Mucosa of descending colon (tissue), 3 donors: ENCODE measurements at regions not wholly inside any gene's neighbourhood (a gene's known extent, or its start where the extent isn't known, plus 50 kb on each side); places are given as distances from the start of the nearest gene placed in this dataset.
"Not testable (repeated sequence)": the region's sequence is repeated elsewhere in the genome, so short reads cannot be mapped to it uniquely, and the experiment has no call there.

Experiments
- ATAC-seq: fragments of 200-7000 bp; cut with Tn5 transposase; one replicate; pipeline ENCODE4 v1.9.1; 2020; ENCODE audit warnings: mild to moderate bottlenecking, moderate library complexity
- DNase-seq, 3 donors: peaks; one replicate each; pipeline ENCODE4 v3.0.0-alpha.2; 2020
- H3K36me3 ChIP-seq: fragments of 200-600 bp; one replicate; pipeline ENCODE4 v1.8.0; 2021; ENCODE audit warnings: low read depth, mild to moderate bottlenecking
- H3K4me1 ChIP-seq: fragments of 200-600 bp; one replicate; pipeline ENCODE4 v1.8.0; 2021; ENCODE audit warnings: low read depth, mild to moderate bottlenecking
- H3K4me3 ChIP-seq: fragments of 200-600 bp; one replicate; pipeline ENCODE4 v1.8.0; 2021; ENCODE audit warnings: mild to moderate bottlenecking
- H3K9me3 ChIP-seq: fragments of 200-600 bp; one replicate; pipeline ENCODE4 v1.8.0; 2021; ENCODE audit warnings: mild to moderate bottlenecking
- intact Hi-C, 2 donors: fragments of 100-400 bp; cut with DNase I in 1 of 2; cut with micrococcal nuclease in 1 of 2; formaldehyde crosslinking; loops; one replicate each; pipeline versions ENCODE4 v1.11.0 to v1.11.1; 2022; cut with DNase I, micrococcal nuclease
- TF ChIP-seq, protein P1 (sequence below): fragments of 200-600 bp; IDR thresholded peaks from one replicate; pipeline ENCODE4 v1.8.0; 2022; ENCODE audit warnings: antibody characterized with exemption, mild to moderate bottlenecking
- donor health status: DM: no; HTN: no; CAD: no; lungs with moderate emphysema.
- donor health status: DM: no; HTN: no; CAD: no.
- donor health status: DM: no; HTN: yes; CAD: no.

DNA sequence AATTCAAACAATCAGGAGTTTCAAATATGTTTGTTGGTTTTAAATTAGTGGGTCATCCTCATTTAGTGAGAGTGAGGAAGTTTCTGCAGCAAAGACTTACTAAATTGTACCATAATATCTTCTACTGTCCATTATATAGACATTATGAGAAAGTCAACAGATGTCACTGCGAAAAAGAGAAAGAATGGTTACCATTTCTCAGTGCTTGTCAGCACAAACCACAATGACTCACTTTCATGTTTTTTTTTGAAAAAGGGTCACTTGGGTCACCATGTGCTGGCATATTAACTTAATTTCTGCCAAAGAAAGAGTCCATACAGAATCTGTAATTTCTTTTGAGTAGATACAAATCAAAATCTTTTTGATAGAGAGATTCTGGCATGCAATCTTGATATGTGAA lies 924.6 kb upstream of the FAT3 start:
- intact Hi-C loops = no loop called here
- ATAC-seq = no peak
- Histone ChIP-seq H3K4me3 (no peak overlapping the region), H3K4me1 (no peaks in the 10 kb centered on the region), H3K9me3 (no peaks in the 10 kb centered on the region), H3K36me3 (no peaks in the 10 kb centered on the region)
- TF ChIP-seq, protein P1, sequence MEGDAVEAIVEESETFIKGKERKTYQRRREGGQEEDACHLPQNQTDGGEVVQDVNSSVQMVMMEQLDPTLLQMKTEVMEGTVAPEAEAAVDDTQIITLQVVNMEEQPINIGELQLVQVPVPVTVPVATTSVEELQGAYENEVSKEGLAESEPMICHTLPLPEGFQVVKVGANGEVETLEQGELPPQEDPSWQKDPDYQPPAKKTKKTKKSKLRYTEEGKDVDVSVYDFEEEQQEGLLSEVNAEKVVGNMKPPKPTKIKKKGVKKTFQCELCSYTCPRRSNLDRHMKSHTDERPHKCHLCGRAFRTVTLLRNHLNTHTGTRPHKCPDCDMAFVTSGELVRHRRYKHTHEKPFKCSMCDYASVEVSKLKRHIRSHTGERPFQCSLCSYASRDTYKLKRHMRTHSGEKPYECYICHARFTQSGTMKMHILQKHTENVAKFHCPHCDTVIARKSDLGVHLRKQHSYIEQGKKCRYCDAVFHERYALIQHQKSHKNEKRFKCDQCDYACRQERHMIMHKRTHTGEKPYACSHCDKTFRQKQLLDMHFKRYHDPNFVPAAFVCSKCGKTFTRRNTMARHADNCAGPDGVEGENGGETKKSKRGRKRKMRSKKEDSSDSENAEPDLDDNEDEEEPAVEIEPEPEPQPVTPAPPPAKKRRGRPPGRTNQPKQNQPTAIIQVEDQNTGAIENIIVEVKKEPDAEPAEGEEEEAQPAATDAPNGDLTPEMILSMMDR = no peak
- DNase-seq = no peak

DNA sequence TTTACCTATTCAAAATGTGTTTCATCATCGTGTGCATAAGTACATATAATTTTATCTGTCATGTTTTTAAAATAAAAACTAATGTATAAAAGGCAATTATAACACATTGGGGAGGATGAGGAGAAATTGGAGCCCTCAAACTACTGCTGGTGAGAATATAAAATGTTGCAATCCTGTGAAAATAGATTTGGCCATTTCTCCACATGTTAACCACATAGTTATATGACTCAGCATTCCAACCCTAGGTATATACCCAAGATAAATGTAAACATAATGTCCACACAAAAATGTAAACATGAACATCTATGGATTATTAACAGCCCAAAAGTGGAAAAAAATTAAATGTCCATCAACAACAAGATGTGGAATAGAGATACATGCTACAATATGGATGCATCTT lies 928.0 kb upstream of the FAT3 start:
- DNase-seq (no peak), ATAC-seq (no peak)
- TF ChIP-seq, protein P1 = no peak
- Histone ChIP-seq H3K36me3 (no peaks in the 10 kb centered on the region), H3K9me3 (no peaks in the 10 kb centered on the region), H3K4me1 (no peaks in the 10 kb centered on the region), H3K4me3 (no peak overlapping the region)
- intact Hi-C loops = no loop called here

DNA sequence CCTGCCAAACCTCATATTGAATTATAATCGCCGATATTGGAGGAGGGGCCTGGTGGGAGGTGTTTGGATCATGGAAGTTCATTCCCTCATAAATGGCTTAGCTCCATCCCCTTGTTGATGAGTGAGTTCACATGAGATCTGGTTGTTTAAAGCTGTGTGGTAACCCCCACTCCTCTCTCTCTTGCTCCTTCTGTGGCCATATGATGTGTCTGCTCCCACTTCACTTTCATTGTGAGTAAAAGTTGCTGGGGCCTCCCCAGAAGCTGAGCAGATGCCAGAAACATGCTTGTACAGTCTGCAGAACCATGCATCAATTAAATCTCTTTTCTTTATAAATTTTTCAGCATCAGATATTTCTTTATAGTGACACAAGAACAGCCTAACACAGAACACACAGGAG lies 929.0 kb upstream of the FAT3 start:
- TF ChIP-seq, protein P1 = no peak
- no peaks in the 10 kb centered on the region for H3K36me3 ChIP-seq
- H3K4me3 ChIP-seq = no peak overlapping the region
- ATAC-seq = no peak
- no peak for DNase-seq
- H3K4me1 ChIP-seq = no peaks in the 10 kb centered on the region
- intact Hi-C loops = no loop called here
- no peaks in the 10 kb centered on the region for H3K9me3 ChIP-seq

DNA sequence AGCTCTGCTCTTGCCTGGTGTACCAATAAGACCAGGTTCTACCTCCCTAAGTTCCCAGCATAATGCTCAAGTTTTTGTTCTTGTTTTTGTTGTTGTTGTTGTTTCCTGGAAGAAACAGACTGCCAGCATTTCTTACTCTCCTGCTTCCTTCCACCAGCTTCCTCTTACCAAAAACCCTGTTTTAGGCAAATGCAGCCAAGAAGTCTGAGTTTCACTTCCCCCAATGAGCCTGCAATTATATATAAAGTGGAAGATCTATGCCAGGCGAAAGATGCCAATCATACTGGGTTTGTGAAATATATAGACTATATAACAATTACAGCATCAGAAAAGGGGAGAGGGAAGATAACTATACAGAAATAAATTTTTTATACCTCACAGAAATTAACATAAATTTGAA lies 931.5 kb upstream of the FAT3 start:
- Histone ChIP-seq H3K4me1 (no peaks in the 10 kb centered on the region), H3K4me3 (no peak overlapping the region), H3K36me3 (no peaks in the 10 kb centered on the region), H3K9me3 (no peaks in the 10 kb centered on the region)
- ATAC-seq (no peak), DNase-seq (no peak)
- intact Hi-C loops = no loop called here
- TF ChIP-seq, protein P1 = no peak

DNA sequence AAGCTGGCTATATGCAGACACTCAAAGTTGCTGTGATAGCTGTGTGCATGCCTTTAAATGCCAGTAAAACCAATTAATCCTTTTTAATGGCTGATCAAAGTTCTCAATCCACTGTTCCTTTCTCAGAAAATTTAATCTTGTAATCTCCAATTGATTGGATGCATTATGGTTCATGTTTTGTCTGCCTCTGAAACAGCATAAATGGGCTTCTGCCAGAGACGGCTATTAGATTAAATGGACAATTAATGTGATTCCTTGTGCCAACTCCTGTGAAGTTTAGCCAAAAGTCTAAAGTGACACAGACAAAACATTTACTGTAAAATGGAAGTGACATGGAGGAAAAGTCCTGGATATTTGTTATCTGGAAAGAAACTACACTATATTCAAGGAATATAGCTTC lies 952.5 kb upstream of the FAT3 start:
- H3K4me3 ChIP-seq = no peak overlapping the region
- TF ChIP-seq, protein P1 = no peak
- H3K4me1 ChIP-seq = no peaks in the 10 kb centered on the region
- H3K9me3 ChIP-seq = no peaks in the 10 kb centered on the region
- ATAC-seq = no peak
- intact Hi-C loops = no loop called here
- H3K36me3 ChIP-seq = no peaks in the 10 kb centered on the region
- DNase-seq = no peak

DNA sequence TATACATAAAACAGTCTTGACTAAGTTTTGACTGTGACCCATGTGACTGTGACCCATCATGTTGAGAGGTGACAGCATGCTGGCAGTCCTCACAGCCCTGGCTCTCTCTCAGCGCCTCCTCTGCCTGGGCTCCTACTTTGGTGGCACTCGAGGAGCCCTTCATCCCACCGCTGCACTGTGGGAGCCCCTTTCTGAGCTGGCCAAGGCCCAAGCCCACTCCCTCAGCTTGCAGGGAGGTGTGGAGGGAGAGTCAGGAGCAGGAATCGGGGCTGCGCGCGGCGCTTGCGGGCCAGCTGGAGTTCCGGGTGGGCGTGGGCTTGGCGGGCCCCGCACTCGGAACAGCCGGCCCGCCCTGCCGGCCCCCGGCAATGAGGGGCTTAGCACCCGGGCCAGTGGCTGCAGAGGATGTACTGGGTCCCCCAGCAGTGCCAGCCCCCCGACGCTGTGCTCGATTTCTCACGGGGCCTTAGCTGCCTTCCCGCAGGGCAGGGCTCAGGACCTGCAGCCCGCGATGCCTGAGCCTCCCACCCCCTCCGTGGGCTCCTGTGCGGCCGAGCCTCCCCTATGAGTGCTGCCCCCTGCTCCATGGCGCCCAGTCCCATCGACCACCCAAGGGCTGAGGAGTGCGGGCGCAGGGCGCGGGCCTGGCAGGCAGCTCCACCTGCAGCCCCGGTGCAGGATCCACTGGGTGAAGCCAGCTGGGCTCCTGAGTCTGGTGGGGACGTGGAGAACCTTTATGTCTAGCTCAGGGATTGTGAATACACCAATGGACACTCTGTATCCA lies 955.9 kb upstream of the FAT3 start:
- intact Hi-C loops, H3K4me1 ChIP-seq, ATAC-seq, H3K9me3 ChIP-seq, H3K4me3 ChIP-seq, H3K36me3 ChIP-seq, DNase-seq: not testable (repeated sequence)
